ELR (cell line): ENCODE measurements at regions not wholly inside any gene's neighbourhood (a gene's known extent, or its start where the extent isn't known, plus 50 kb on each side); places are given as distances from the start of the nearest gene placed in this dataset.
"Not testable (repeated sequence)": the region's sequence is repeated elsewhere in the genome, so short reads cannot be mapped to it uniquely, and the experiment has no call there.

Source experiments
- DNase-seq: peaks from one replicate; pipeline ENCODE4 v3.0.0-alpha.2; 2015; ENCODE audit warnings: low read depth

- DNase-seq = no peak
Observed at GRCh38 chr5:126101901-126102300, 321.3 kb upstream of the GRAMD2B start.

GRCh38 chr5:126103050-126103449 lies 320.2 kb upstream of the GRAMD2B start:
- DNase-seq = no peak

GRCh38 chr5:126103868-126104267 lies 319.3 kb upstream of the GRAMD2B start:
- no peak for DNase-seq

GRCh38 chr5:126104341-126104740 lies 318.9 kb upstream of the GRAMD2B start:
- DNase-seq = no peak

GRCh38 chr5:126104951-126105350 lies 318.3 kb upstream of the GRAMD2B start:
- no peak for DNase-seq

- peak; percentile 4 for DNase-seq
Observed at GRCh38 chr5:126106029-126106428, 317.2 kb upstream of the GRAMD2B start.

- DNase-seq = no peak
Observed at GRCh38 chr5:126107381-126107780, 315.8 kb upstream of the GRAMD2B start.

- no peak for DNase-seq
Observed at GRCh38 chr5:126108470-126108869, 314.7 kb upstream of the GRAMD2B start.

GRCh38 chr5:126115059-126115629 lies 308.1 kb upstream of the GRAMD2B start:
- DNase-seq = no peak

- DNase-seq = no peak
Observed at GRCh38 chr5:126117044-126117443, 306.2 kb upstream of the GRAMD2B start.

- DNase-seq = no peak
Observed at GRCh38 chr5:126119887-126120442, 303.2 kb upstream of the GRAMD2B start.

- DNase-seq = no peak
Observed at GRCh38 chr5:126120939-126121338, 302.3 kb upstream of the GRAMD2B start.

- no peak for DNase-seq
Observed at GRCh38 chr5:126122942-126123341, 300.3 kb upstream of the GRAMD2B start.

GRCh38 chr5:126124706-126125345 lies 298.4 kb upstream of the GRAMD2B start:
- peak; percentile 12 for DNase-seq

- no peak for DNase-seq
Observed at GRCh38 chr5:126125407-126125806, 297.8 kb upstream of the GRAMD2B start.

GRCh38 chr5:126126574-126126973 lies 296.6 kb upstream of the GRAMD2B start:
- DNase-seq = no peak

- not testable (repeated sequence) for DNase-seq
Observed at GRCh38 chr5:126127371-126127770, 295.8 kb upstream of the GRAMD2B start.

- DNase-seq = no peak
Observed at GRCh38 chr5:126129431-126129830, 293.8 kb upstream of the GRAMD2B start.

- DNase-seq = no peak
Observed at GRCh38 chr5:126133424-126133823, 289.8 kb upstream of the GRAMD2B start.

- DNase-seq = no peak
Observed at GRCh38 chr5:126137891-126138280, 285.3 kb upstream of the GRAMD2B start.

- DNase-seq = no peak
Observed at GRCh38 chr5:126138281-126138931, 284.8 kb upstream of the GRAMD2B start.

- DNase-seq = no peak
Observed at GRCh38 chr5:126139086-126139485, 284.1 kb upstream of the GRAMD2B start.

GRCh38 chr5:126139773-126140172 lies 283.4 kb upstream of the GRAMD2B start:
- DNase-seq = peak; percentile 1
